Heart right ventricle (tissue), 16 donors: ENCODE measurements at regions not wholly inside any gene's neighbourhood (a gene's known extent, or its start where the extent isn't known, plus 50 kb on each side); places are given as distances from the start of the nearest gene placed in this dataset.

ENCODE experiments used
- ATAC-seq, 8 donors: fragments of 200-7000 bp; cut with Tn5 transposase; one replicate each; pipeline ENCODE4 v1.9.1; 2020; ENCODE audit warnings: mild to moderate bottlenecking in 8 of 8, moderate library complexity in 8 of 8, moderate number of reproducible peaks in 1 of 8
- DNase-seq, 2 donors: peaks; one replicate each; pipeline ENCODE4 v3.0.0-alpha.2; 2020
- H3K27ac ChIP-seq, 10 donors: fragments of 200-600 bp; sonication (generic) in 2 of 10; one replicate each; pipeline versions ENCODE4 v1.5.0 to v1.8.0; 2020 to 2022; ENCODE audit warnings: mild to moderate bottlenecking in 3 of 10
- H3K27me3 ChIP-seq, 7 donors: fragments of 200-600 bp; one replicate each; pipeline ENCODE4 v1.8.0; 2021 to 2022; ENCODE audit warnings: mild to moderate bottlenecking in 2 of 7
- H3K36me3 ChIP-seq, 9 donors: fragments of 200-600 bp; sonication (generic) in 1 of 9; one replicate each; pipeline versions ENCODE4 v1.5.0 to v1.8.0; 2020 to 2022; ENCODE audit warnings: mild to moderate bottlenecking in 2 of 9
- H3K4me1 ChIP-seq, 9 donors: fragments of 200-600 bp; sonication (generic) in 1 of 9; one replicate each; pipeline versions ENCODE4 v1.5.0 to v1.8.0; 2020 to 2022; ENCODE audit warnings: mild to moderate bottlenecking in 4 of 9
- H3K4me3 ChIP-seq, 10 donors: fragments of 200-600 bp; sonication (generic) in 2 of 10; one replicate each; pipeline versions ENCODE4 v1.5.0 to v1.8.0; 2020 to 2022; ENCODE audit warnings: mild to moderate bottlenecking in 7 of 10, moderate library complexity in 2 of 10
- H3K9me3 ChIP-seq, 11 donors: fragments of 200-600 bp in 10 of 11; sonication (generic) in 2 of 11; one replicate each; pipeline versions ENCODE4 v1.5.0 to v1.8.0; 2013 to 2022; ENCODE audit warnings: mild to moderate bottlenecking in 2 of 11, control low read depth in 1 of 11, moderate library complexity in 1 of 11
- CTCF ChIP-seq, 9 donors: fragments of 200-600 bp; sonication (generic) in 2 of 9; IDR thresholded peaks; one replicate each; pipeline versions ENCODE4 v1.5.0 to v1.8.0; 2021 to 2022; ENCODE audit warnings: antibody characterized with exemption in 9 of 9, mild to moderate bottlenecking in 5 of 9, moderate library complexity in 1 of 9
- WGBS, 2 donors: extraction: QIAGEN DNeasy Blood & Tissue Kit; methylation state at CpG; one replicate each; pipeline ENCODE4 v1.1.7; 2013; ENCODE audit warnings: inconsistent platforms in 1 of 2; 5-methylcytosine and 5-hydroxymethylcytosine counted together
- intact Hi-C, 10 donors: fragments of 100-400 bp; cut with DNase I; formaldehyde crosslinking; loops; one replicate each; pipeline versions ENCODE4 v1.11.1 to v1.14.2; 2022
- donor health status: Arrhythmogenic right ventricular cardiomyopathy.
- donor health status: ischemic (EF 13 %, LVEDD 7.1; RV severe dilation, severe dysfunction).
- donor health status: healthy with polysubstance abuse.
- donor health status: DM: no; HTN: yes; CAD: no.
- donor health status: DM: no; HTN: no; CAD: no.
- donor health status: ischemic (EF 25% LVEDD 6.9; RV normal size, moderate dysfunction).
- donor health status: ischemic (EF 25% LVEDD 5.7; RV mildly dilated, moderate dysfunction).
- donor health status: healthy.
- donor health status: DM: yes; HTN: yes; CAD: no.
- donor health status: Ischemic cardiomyopathy.
- donor health status: ischemic (EF 35%, LVEDD 5.7; RV mildly dilated, moderate dysfunction).
- donor health status: nonischemic (EF 11% LVEDD 7.7; RV severe dilation, severe dysfunction).
- donor health status: DM: yes; HTN: yes; CAD: no.
- donor health status: PGD.
- donor health status: ischemic (EF 29% LVEDD 5.4; RV normal size, mild dysfunction).
- donor health status: nonischemic (EF 23%, LVEDD 6.1; RV moderate dilation, normal function).

DNA sequence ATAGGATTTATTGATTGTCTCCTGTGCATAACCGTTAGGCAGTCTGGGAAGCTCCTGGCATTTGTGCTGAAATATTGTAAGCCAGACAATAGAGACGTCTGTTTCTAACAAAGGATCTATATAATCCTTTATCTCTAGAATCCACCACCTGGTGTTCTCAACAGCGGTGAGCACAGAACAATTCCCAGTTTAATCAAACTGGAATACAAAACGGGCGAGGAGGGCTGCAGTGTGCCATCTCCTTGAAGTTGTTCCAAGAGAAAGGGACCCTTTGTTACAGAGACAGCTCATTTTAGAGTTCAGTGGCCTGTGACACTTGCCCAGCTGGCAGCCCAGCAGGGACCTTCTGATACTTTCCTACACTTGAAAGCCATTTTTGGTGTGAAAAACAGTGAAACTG lies 162.8 kb upstream of the IVNS1ABP start:
- ATAC-seq (no peak), DNase-seq (no peak)
- Histone ChIP-seq H3K36me3 (no peaks in the 10 kb centered on the region), H3K27me3 (no peaks in the 10 kb centered on the region), H3K4me3 (no peak overlapping the region), H3K4me1 (peaks cover 3 to 31% (median 13%) of the 10 kb centered on the region in 9 donors), H3K9me3 (no peaks in the 10 kb centered on the region), H3K27ac (no peak overlapping the region)
- no peak for TF ChIP-seq CTCF (IDR thresholded peaks at IDR 0.05)
- 84 to 87% methylated on average over 5 of the region's 5 CpGs for WGBS, 2 donors
- intact Hi-C loops: loop anchor here in 3 of 10 donors (10.0 kb wide), 2 partner anchors 115 to 175 kb away; no protein-coding TSS in a partner anchor

DNA sequence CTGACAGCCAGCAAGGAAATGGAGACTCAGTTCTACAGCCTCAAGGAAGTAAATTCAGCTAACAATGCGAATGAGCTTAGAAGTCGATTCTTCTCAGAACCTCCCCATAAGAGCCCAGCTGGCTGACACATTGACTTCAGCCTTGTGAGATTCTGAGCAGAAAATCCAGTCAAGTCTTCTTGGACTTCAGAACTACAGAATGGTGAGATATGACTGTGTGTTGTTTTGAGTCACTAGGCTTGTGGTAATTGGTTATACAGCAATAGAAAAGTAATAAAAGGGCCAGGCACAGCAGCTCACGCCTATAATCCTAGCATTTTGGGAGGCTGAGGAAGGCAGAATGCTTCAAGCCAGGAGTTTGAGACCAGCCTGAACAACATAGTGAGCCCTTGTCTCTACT lies 161.8 kb upstream of the IVNS1ABP start:
- H3K4me3 ChIP-seq: no peak overlapping the region
- H3K27me3 ChIP-seq: no peaks in the 10 kb centered on the region
- WGBS, 2 donors: 90 to 96% methylated on average over 3 of the region's 3 CpGs
- intact Hi-C loops: no loop called here
- no peaks in the 10 kb centered on the region for H3K9me3 ChIP-seq
- H3K4me1 ChIP-seq: peaks cover 2 to 21% (median 5%) of the 10 kb centered on the region in 9 donors
- no peak for TF ChIP-seq CTCF (IDR thresholded peaks at IDR 0.05)
- no peak overlapping the region for H3K27ac ChIP-seq
- H3K36me3 ChIP-seq: no peaks in the 10 kb centered on the region
- ATAC-seq (no peak), DNase-seq (no peak)

DNA sequence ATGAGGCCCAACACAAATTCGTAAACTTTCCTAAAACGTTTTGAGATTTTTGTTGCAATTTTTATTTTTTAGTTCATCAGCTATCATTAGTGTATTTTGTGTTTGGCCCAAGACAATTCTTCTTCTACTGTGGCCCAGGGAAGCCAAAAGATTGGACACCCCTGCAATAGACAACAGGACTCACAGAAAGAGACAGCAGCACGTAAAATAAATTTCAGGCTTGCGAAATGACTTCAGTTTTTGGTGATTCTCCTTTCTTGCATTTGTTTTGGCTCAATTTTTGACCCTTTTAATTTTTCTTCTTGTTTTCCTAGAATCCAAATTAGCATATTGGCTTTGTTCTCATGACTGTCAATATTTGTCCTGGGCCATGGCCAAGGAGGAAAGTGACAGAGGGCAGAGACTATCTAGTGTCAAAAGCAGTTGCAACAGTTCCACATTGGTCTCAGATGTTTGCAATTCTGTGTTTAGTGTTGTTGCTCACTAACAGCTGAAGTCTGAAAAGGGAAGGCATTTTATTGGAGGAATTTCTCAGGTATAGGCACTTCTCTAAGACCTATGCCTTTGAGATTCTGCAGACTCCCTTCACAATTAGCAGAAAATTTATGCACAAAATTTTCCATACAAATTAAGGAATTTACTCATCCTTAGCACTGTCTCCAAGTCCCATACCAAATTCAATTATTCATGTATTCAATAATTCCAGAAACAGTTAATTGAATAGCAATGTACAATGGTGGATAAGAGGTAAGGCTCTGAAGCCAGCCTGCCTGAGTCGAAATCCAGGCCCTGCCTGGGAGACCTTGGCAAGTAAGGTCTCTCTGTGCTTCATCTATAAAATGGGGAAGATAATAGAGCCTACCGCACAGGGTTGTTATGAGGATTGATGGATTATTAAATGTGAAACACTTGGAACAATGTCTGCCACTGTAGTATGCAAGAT lies 160.9 kb upstream of the IVNS1ABP start:
- H3K27ac ChIP-seq: no peak overlapping the region
- TF ChIP-seq CTCF (IDR thresholded peaks at IDR 0.05): no peak
- no peak for ATAC-seq
- 80 to 91% methylated on average over 6 of the region's 6 CpGs for WGBS, 2 donors
- H3K27me3 ChIP-seq: no peaks in the 10 kb centered on the region
- no peak for DNase-seq
- no peaks in the 10 kb centered on the region for H3K9me3 ChIP-seq
- intact Hi-C loops: no loop called here
- H3K36me3 ChIP-seq: no peaks in the 10 kb centered on the region
- H3K4me1 ChIP-seq: peaks cover 0 to 12% (median 0%) of the 10 kb centered on the region in 9 donors
- no peak overlapping the region for H3K4me3 ChIP-seq

DNA sequence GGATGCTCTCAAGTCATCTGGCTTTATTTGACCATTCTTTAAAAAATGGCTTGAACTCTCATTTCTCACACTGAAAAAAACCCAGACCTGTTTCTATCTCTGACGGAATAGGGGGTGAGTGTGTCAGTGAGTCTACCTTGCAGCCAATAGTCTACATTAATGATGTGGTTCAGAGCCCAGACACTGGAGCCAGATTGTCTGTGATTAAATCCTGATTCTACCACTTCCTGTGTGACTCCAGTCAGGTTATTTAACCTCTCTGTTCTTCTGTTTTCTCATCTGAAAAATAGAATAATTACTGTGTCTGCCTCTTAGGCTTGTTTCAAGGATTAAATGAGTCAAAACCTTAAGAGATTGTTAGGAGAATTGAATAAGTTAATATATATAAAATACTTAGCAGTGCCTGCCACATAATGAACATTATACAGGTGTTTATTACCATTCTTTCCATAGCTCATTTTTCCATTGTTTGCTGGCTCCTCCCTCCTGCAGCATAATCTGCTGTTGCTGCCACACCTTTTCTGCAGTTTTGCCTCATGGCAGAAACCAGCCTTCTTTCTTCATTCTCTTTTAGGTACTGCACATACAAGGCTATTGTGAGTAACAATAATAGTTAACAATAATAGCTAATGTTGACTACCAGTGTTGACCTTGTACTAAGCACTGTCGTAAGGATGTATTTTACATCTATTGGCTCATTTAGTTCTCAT lies 157.6 kb upstream of the IVNS1ABP start:
- H3K36me3 ChIP-seq: no peaks in the 10 kb centered on the region
- H3K9me3 ChIP-seq: no peaks in the 10 kb centered on the region
- no peak for TF ChIP-seq CTCF (IDR thresholded peaks at IDR 0.05)
- ATAC-seq (no peak), DNase-seq (no peak)
- no peak overlapping the region for H3K4me3 ChIP-seq
- 92 to 96% methylated on average over 2 of the region's 2 CpGs for WGBS, 2 donors
- H3K27ac ChIP-seq: no peak overlapping the region
- intact Hi-C loops: no loop called here
- no peaks in the 10 kb centered on the region for H3K27me3 ChIP-seq
- H3K4me1 ChIP-seq: peaks cover 0 to 11% (median 0%) of the 10 kb centered on the region in 9 donors
